ENCODE measurements at regions not wholly inside any gene's neighbourhood (a gene's known extent, or its start where the extent isn't known, plus 50 kb on each side); places are given as distances from the start of the nearest gene placed in this dataset.

- no peak overlapping the region for H3K27ac ChIP-seq (ENCODE audit: low read depth in 1 of 2, low read length in 2 of 2)
- Mint-ChIP-seq H3K4me3 (no peak overlapping the region), H3K4me1 (no peaks in the 10 kb centered on the region), H3K36me3 (no peaks in the 10 kb centered on the region), H3K9me3 (peaks cover 0 to 6% (median 4%) of the 10 kb centered on the region in 7 donors), H3K27ac (no peak overlapping the region), H3K27me3 (ENCODE audit: low read depth in 3 of 3) (peaks cover 0 to 1% (median 0%) of the 10 kb centered on the region in 3 donors)
- no peak overlapping the region for H3K9ac ChIP-seq (ENCODE audit: insufficient read depth, low read length, poor library complexity, severe bottlenecking)
- peaks cover 4 to 7% of the 10 kb centered on the region in 2 donors for H3K9me3 ChIP-seq (replicated peaks in 1 of 2; ENCODE audit: control insufficient read depth in 1 of 2, insufficient read depth in 1 of 2, low read length in 2 of 2)
- no peak overlapping the region for H2AFZ ChIP-seq (ENCODE audit: insufficient read depth, low read depth, low read length, poor library complexity, severe bottlenecking)
- TF ChIP-seq, protein P1, sequence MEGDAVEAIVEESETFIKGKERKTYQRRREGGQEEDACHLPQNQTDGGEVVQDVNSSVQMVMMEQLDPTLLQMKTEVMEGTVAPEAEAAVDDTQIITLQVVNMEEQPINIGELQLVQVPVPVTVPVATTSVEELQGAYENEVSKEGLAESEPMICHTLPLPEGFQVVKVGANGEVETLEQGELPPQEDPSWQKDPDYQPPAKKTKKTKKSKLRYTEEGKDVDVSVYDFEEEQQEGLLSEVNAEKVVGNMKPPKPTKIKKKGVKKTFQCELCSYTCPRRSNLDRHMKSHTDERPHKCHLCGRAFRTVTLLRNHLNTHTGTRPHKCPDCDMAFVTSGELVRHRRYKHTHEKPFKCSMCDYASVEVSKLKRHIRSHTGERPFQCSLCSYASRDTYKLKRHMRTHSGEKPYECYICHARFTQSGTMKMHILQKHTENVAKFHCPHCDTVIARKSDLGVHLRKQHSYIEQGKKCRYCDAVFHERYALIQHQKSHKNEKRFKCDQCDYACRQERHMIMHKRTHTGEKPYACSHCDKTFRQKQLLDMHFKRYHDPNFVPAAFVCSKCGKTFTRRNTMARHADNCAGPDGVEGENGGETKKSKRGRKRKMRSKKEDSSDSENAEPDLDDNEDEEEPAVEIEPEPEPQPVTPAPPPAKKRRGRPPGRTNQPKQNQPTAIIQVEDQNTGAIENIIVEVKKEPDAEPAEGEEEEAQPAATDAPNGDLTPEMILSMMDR (IDR thresholded peaks at IDR 0.05) = no peak
- no peaks in the 10 kb centered on the region for H3K4me1 ChIP-seq (ENCODE audit: control insufficient read depth in 1 of 2, insufficient read depth in 2 of 2, low read length in 2 of 2)
- no peak overlapping the region for H3K4me2 ChIP-seq (replicated peaks; ENCODE audit: extremely low read depth, low read length, poor library complexity, severe bottlenecking)
- H3K79me2 ChIP-seq (ENCODE audit: insufficient read depth, low read length) = no peaks in the 10 kb centered on the region
- intact Hi-C loops (cut with micrococcal nuclease) = no loop called here
- H3K4me3 ChIP-seq (replicated peaks in 1 of 3; ENCODE audit: low read depth in 2 of 3, low read length in 3 of 3) = no peak overlapping the region
- no peaks in the 10 kb centered on the region for H4K20me1 ChIP-seq (ENCODE audit: insufficient read depth, low read length)
- no peaks in the 10 kb centered on the region for H3K27me3 ChIP-seq (ENCODE audit: control insufficient read depth in 2 of 2, insufficient read depth in 2 of 2, low read length in 2 of 2)
- H3K36me3 ChIP-seq (replicated peaks in 1 of 2; ENCODE audit: control insufficient read depth in 1 of 2, insufficient read depth in 2 of 2, low read length in 2 of 2) = no peaks in the 10 kb centered on the region
- no peak for DNase-seq
- WGBS (ENCODE audit: insufficient coverage) = no CpG with 5 or more reads among the region's 1 CpG
Observed at GRCh38 chr13:74773248-74773647, 639.0 kb upstream of the KLF12 start.

GRCh38 chr13:74771964-74772363 lies 637.8 kb upstream of the KLF12 start:
- no peaks in the 10 kb centered on the region for H3K36me3 Mint-ChIP-seq
- H3K4me3 Mint-ChIP-seq = no peak overlapping the region
- H3K79me2 ChIP-seq (ENCODE audit: insufficient read depth, low read length) = no peaks in the 10 kb centered on the region
- peaks cover 0 to 6% (median 4%) of the 10 kb centered on the region in 7 donors for H3K9me3 Mint-ChIP-seq
- H4K20me1 ChIP-seq (ENCODE audit: insufficient read depth, low read length) = no peaks in the 10 kb centered on the region
- H3K4me1 Mint-ChIP-seq = no peaks in the 10 kb centered on the region
- TF ChIP-seq, protein P1 (IDR thresholded peaks at IDR 0.05) = no peak
- no peak overlapping the region for H3K4me3 ChIP-seq (replicated peaks in 1 of 3; ENCODE audit: low read depth in 2 of 3, low read length in 3 of 3)
- no peaks in the 10 kb centered on the region for H3K36me3 ChIP-seq (replicated peaks in 1 of 2; ENCODE audit: control insufficient read depth in 1 of 2, insufficient read depth in 2 of 2, low read length in 2 of 2)
- peaks cover 4 to 9% of the 10 kb centered on the region in 2 donors for H3K9me3 ChIP-seq (replicated peaks in 1 of 2; ENCODE audit: control insufficient read depth in 1 of 2, insufficient read depth in 1 of 2, low read length in 2 of 2)
- no peaks in the 10 kb centered on the region for H3K4me1 ChIP-seq (ENCODE audit: control insufficient read depth in 1 of 2, insufficient read depth in 2 of 2, low read length in 2 of 2)
- no peak overlapping the region for H3K9ac ChIP-seq (ENCODE audit: insufficient read depth, low read length, poor library complexity, severe bottlenecking)
- DNase-seq = no peak
- H3K27me3 ChIP-seq (ENCODE audit: control insufficient read depth in 2 of 2, insufficient read depth in 2 of 2, low read length in 2 of 2) = no peaks in the 10 kb centered on the region
- WGBS (ENCODE audit: insufficient coverage) = 100% methylated on average over 2 of the region's 3 CpGs
- no peak overlapping the region for H2AFZ ChIP-seq (ENCODE audit: insufficient read depth, low read depth, low read length, poor library complexity, severe bottlenecking)
- no peak overlapping the region for H3K4me2 ChIP-seq (replicated peaks; ENCODE audit: extremely low read depth, low read length, poor library complexity, severe bottlenecking)
- peaks cover 0 to 1% (median 0%) of the 10 kb centered on the region in 3 donors for H3K27me3 Mint-ChIP-seq (ENCODE audit: low read depth in 3 of 3)
- H3K27ac Mint-ChIP-seq = no peak overlapping the region
- H3K27ac ChIP-seq (ENCODE audit: low read depth in 1 of 2, low read length in 2 of 2) = no peak overlapping the region
- intact Hi-C loops (cut with micrococcal nuclease) = no loop called here

Data from CD14-positive monocyte (primary cell).